SHP77 (cell line): ENCODE measurements at regions not wholly inside any gene's neighbourhood (a gene's known extent, or its start where the extent isn't known, plus 50 kb on each side); places are given as distances from the start of the nearest gene placed in this dataset.

ENCODE experiments used
- DNase-seq, 2 experiments: peaks; one replicate each; lab custom pipeline; 2025; lab: John Stamatoyannopoulos, UW

GRCh38 chr3:13209634-13209997, 136.4 kb upstream of the IQSEC1 start:
- no peak for DNase-seq

GRCh38 chr3:13208706-13209633, 135.7 kb upstream of the IQSEC1 start:
- no peak for DNase-seq

DNA sequence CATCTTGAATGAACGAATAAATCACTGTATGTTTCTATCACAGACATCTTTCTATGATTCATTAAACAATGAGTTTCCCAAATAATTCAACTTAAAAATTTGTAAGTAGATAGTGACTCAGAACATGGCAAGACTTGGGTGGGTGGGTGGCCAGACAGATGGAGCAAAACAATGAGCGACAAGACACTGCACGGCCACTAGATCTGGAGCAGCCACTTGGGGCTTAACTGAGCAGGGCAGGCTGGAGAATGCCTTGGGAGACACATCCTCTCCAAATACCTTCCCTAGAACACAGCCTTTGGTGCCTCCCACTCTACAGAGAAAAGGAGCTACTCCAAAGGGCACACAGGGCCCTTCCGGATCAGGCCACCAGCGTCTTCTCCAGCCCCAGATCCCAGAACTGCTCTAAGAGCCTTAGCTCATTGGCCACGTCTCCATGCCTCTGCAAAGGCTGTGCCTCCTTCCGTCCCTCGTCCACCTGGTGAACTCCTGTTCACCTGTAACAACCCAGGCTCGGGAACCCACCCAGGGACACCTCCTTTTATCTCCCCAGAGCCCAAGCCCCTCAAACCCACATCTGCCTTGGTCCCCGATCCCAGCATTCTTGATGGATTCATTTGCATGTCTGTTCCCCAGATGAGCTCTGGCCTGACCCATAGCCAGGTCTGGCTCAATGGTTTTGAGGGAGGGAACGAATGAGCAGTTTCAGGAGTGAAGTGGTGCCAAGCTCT, 134.9 kb upstream of the IQSEC1 start:
- no peak for DNase-seq

DNA sequence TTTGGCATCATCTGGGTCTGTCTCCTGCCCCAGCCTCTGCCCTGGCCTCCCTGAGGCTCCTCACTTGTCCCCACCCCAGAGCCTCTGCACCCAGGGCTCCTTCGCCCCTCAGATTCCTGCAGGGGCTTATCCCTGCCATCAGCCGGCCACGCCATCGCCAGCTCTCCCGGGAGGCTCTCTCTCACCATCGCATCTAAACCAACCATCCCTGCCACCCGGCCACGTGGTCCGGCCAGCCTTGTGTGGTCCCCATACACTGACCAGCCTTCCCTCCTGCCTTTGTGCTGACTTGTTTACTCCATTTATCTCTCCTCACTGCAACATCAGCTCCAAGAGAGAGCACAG, 134.3 kb upstream of the IQSEC1 start:
- DNase-seq: no peak

DNA sequence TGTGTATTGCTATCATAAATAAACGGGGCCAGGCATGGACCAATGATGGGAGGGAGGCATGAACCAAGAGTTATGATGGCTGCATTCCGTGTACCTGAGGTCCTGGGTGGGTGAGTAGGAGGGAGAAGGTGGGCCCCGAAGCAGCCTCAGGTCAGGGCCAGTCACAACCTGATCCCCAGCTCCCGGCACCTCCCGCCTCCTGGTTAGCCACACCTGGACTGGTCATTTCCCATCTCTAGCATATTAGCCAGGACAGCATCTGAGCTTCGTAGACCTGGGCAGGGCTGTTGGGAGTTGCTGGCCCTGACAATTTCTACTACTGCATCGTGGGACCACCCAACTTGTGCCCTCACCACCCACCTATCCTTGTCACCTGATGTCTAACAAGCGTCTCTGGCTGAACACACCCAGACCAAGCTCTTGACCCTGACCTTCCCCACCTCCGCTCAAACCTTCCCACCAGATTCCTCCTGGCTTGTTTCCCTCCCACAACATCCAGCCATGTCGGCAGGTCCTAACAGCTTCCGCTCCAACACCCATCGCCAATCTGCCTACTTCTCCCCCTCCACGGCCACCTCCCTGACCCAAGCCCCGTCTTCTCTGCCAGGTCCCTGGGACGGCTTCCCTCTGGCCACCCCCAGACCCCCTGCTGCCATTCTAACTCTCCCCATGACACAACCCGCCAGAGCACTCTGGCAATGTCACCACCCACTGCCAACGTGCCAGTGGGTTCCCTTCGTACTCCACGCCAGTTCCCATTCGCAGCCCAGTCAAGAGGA, 133.8 kb upstream of the IQSEC1 start:
- DNase-seq: no peak

GRCh38 chr3:13205567-13206143, 132.4 kb upstream of the IQSEC1 start:
- no peak for DNase-seq

GRCh38 chr3:13204177-13204581, 130.9 kb upstream of the IQSEC1 start:
- no peak for DNase-seq

DNA sequence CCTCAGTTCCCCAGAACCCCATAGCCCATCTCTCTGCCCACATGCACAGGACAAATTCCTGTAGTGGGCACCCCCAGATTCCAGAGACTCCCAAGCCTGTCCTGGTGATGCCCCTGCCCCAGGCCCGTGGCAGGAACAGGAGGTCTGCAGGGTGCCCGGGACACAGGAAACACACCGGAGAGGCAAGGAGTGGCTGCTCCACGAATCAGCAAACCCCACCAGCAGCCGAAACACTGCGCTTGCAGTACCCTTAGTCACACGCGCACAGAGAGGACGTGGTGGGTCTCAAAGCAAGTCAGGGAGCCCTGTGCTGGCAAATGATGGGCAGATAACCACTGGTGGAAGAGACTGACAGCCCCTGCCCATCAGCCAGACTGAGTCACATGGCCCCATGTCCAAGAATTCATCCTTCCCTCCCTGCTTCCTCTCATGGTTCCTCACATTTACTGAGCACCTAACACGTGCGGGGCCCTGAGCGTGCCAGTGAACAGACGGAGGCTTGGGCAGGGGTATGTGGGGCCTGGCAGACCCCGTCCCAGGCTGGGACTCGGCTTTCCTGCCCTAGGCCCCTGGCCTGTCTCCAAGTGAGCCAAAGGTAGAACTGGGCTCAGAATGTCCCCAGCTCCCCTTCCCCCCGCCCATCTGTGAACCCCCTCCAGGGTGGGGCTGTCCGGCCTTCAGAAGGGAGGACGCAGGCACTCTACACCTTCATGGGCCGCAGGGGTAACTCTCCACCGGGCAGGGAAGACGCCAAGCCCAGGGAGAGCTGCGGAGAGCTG, 130.4 kb upstream of the IQSEC1 start:
- DNase-seq: no peak

DNA sequence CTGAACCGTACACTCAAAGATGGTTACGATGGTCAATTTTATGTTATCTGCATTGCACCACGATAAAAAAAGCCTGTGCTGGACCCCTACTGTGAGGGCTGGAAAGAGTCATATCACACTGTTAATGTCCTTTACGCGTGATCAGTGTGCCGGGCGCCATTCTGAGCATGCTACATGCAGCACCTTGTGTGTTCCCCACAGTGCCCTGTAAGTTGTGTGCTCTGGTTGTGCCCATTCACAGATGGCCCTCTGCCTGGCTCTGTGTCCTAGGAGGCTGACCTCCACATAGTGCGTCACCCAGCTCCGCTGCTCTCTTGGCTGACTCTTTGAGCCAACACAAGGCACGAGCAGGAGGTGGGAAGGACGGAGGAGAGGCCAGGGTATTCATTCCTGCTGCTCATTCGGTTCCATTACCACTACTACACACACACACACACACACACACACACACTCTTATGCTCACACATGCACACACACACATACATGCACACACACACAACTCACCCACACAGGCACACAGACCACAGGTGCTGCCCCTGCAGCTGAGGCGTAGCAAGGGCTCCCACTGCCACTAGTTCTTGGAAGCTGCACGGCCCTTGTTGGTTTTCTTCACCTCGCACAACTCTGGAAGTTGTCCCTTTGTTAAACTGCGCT, 129.6 kb upstream of the IQSEC1 start:
- DNase-seq: no peak

- DNase-seq: no peak
Observed at GRCh38 chr3:13201851-13202250, 128.6 kb upstream of the IQSEC1 start.

DNA sequence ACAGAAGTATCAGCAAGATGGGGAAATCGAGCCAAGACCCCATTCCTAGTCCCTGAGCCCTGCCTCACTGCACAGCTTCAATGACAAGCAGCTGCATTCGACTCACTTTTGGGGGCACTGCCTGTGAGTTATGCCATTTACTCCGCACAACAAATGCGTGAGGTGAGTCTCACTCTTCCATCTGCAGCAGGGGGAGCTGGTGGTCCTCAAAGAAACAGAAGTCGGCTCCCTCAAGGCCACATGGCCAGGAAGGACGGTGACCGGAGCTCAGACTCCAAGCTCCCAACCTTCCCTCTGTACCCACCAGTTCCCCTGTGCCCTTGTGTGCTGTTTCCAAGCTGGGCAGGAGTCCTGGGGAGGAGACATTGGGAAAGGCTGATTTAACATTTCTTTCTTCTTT, 127.7 kb upstream of the IQSEC1 start:
- DNase-seq: no peak

DNA sequence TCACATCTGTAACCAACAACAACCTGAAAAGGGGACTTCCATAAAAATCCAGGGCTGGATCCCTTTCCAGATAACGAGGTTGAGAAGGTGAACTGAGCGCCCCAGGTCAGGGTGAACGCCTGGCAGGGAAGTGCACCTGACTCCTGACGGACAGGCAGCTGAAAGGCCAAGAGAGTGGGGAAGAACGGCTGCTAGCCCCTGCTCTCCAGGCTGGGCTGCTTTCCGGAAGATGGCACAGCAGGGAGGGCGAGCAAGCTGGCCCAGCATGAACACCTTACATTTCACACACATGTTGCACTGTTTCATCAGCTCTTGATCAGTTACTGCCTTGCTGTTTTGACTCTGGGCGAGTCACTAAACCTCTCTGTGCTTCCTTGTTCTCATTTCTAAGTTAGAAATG, 127.2 kb upstream of the IQSEC1 start:
- DNase-seq: no peak

DNA sequence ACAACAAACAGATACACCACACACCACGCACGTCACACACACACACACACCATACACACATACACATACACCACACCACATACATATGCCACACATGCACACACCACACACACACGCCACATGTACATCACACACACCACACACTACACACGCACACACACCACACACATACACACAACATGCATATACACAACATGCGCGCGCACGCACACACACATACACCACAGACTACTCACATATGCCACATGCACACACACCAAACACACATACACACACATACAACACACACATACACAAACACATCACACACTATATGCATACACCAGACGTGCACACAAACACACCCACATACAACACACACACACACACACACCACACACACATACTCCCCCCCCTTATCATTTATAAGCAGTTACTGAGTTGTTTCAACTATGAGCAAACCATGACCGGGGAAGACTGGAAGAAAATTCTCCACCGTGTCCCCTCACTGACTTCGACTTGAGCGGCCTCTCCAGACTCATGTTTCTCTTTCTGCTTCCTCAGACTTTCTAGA, 126.7 kb upstream of the IQSEC1 start:
- no peak for DNase-seq

DNA sequence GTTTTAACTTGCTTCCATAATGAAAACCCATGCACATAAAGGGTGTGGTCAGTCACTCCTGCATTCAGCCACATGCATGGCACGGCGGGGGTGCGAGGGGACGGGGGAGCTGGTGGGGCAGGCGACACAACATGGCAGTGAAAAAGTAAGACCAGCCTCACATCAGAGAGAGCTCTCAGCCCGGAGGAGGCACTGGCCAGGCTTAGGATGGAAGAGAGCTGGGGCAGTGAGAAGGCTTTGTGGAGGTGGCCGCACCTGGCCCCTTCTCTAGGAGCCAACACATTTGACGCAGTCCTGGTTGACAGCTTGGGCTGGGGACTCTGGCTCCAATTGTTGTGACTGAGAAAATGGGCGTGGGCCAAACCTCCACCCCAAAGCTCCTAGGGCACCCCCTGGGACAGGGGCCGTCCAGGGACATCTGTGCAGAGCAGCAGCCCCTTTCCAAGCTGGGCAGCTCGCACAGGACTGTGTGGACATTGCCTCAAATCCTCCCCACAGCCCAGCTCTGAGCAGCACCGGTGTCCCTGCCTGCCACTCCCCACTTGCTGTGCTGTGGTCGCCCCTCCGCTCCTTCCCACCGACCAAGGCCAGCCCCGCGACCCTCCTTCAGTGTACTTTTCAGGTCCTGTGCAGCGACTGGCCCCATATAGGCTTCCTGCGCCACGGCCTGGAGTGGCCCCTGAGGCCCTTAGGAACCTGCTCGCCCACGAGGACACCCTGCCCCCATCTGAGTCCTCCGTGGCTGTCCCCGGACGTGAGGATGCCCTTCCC, 126.0 kb upstream of the IQSEC1 start:
- no peak for DNase-seq

GRCh38 chr3:13198264-13198879, 125.1 kb upstream of the IQSEC1 start:
- DNase-seq: no peak

DNA sequence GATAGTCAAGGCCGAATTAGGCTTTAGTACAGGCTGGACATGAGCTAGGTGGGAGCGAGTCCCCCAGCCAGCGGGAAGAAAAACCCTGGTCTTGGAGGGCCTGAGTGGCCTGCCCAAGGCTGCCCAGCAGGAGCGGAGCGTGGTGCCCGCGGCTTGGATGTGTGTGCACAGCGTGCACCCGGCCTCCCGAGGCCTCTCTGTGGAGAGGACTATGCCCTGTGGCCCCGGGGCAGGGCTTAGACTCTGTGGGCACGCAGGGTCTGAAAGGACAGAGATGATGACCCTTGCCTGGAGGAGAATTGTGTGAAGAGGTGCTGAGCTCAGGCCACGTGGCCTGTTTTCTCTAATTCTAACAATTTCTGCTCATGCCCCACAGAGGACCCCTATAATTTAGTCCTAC, 124.6 kb upstream of the IQSEC1 start:
- DNase-seq: no peak

DNA sequence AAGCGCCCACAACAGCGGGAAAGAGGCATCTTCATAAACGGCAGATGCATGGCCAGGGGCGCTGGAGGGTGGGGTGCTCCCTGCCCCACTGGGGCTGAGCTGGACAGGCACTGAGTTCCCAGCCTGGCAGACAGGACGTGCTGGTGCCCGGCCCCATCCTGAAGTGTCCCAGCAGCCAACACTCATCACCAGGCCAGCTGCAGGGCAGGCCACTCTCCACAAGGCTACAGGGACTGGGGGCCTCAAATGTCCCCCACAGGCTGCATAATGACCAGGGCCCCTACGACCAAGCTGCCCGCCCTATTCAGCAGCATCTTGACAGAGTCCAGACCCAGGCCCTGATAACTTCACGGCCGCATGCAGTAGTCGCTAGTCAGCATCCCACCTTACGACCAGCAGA, 124.1 kb upstream of the IQSEC1 start:
- DNase-seq: no peak

DNA sequence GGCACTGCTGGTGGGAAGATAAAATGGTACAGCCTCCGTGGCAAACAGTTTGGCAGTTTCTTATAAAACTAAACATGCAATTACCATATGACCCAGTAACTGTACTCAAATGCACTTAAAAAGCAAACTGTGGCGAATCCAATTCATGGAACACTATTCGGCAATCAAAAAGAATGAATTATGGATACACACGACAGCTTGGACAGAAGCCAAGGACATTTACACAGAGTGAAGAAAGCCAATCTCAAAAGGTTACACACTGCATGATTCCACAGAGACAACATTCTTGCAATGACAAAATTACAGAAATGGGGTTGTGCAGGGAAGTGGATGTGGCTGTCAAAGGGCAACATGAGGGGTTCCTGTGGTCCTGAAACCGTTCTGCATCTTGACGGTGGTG, 122.1 kb upstream of the IQSEC1 start:
- DNase-seq: no peak
